Activated CD8-positive, alpha-beta memory T cell treated with anti-CD3 and anti-CD28 coated beads, Interleukin-2, amount 10 ng/mL, durations not matched to agents 7 days and 5 days (primary cell): ENCODE measurements at regions not wholly inside any gene's neighbourhood (a gene's known extent, or its start where the extent isn't known, plus 50 kb on each side); places are given as distances from the start of the nearest gene placed in this dataset.

Source experiments
- ATAC-seq: fragments of 150-1000 bp; cut with Tn5 transposase; one replicate; pipeline ENCODE4 v1.10.0; 2021; ENCODE audit warnings: moderate library complexity
- CTCF ChIA-PET: fragments of 350-600 bp; sonication (Branson Sonifier 250); formaldehyde crosslinking; loops from one replicate; lab custom pipeline; 2021; ENCODE audit warnings: antibody characterized with exemption; lab: Charles Lee
- DNase-seq: peaks from one replicate; pipeline ENCODE4 v3.0.0-alpha.2; 2020
- H3K27ac Mint-ChIP-seq: one replicate; pipeline ENCODE4 v1.8.0; 2021; ENCODE audit warnings: mild to moderate bottlenecking, mixed read lengths
- H3K27me3 Mint-ChIP-seq: one replicate; pipeline ENCODE4 v1.8.0; 2021; ENCODE audit warnings: mixed read lengths
- H3K36me3 Mint-ChIP-seq: one replicate; pipeline ENCODE4 v1.8.0; 2021; ENCODE audit warnings: mild to moderate bottlenecking, mixed read lengths
- H3K4me1 Mint-ChIP-seq: one replicate; pipeline ENCODE4 v1.8.0; 2021; ENCODE audit warnings: mixed read lengths
- H3K4me3 Mint-ChIP-seq: one replicate; pipeline ENCODE4 v1.8.0; 2021; ENCODE audit warnings: mild to moderate bottlenecking, moderate library complexity, mixed read lengths
- H3K9me3 Mint-ChIP-seq: one replicate; pipeline ENCODE4 v1.8.0; 2022; ENCODE audit warnings: low read depth, mixed read lengths

DNA sequence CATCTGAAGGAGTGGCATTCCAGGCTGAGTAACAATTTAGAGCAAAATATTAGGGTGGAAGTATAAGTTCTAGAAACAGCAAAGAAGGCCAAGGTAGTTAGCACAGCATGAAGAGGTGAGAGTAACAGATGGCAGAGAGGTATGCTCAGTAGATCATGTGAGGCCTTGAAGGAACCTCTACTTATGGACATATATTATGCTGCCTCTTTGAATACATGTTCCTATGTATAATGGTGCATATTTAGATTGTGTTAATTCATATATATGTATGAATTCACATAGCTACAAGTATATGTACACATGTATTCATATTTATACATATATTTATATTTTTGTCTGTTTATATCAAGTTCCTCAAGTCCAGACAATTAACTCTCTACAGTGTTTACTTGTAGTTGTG, 355.2 kb downstream of the KCTD8 start:
- Mint-ChIP-seq H3K4me1 (no peaks in the 10 kb centered on the region), H3K4me3 (no peak overlapping the region), H3K27me3 (no peaks in the 10 kb centered on the region), H3K9me3 (peaks cover 2% of the 10 kb centered on the region), H3K27ac (no peak overlapping the region), H3K36me3 (no peaks in the 10 kb centered on the region)
- ATAC-seq (no peak), DNase-seq (no peak)
- CTCF ChIA-PET, result no interaction called here

GRCh38 chr4:44098973-44099372, 349.6 kb downstream of the KCTD8 start:
- DNase-seq, result no peak
- H3K9me3 Mint-ChIP-seq, result peaks cover 5% of the 10 kb centered on the region
- H3K27ac Mint-ChIP-seq, result no peak overlapping the region
- no peaks in the 10 kb centered on the region for H3K36me3 Mint-ChIP-seq
- H3K4me1 Mint-ChIP-seq, result no peaks in the 10 kb centered on the region
- ATAC-seq, result no peak
- no peaks in the 10 kb centered on the region for H3K27me3 Mint-ChIP-seq
- CTCF ChIA-PET, result no interaction called here
- H3K4me3 Mint-ChIP-seq, result no peak overlapping the region

- CTCF ChIA-PET, result no interaction called here
- Mint-ChIP-seq H3K27ac (no peak overlapping the region), H3K4me3 (no peak overlapping the region)
Measured at GRCh38 chr4:44100456-44100855, 348.2 kb downstream of the KCTD8 start.

GRCh38 chr4:44118971-44119680, 329.5 kb downstream of the KCTD8 start:
- no peak for DNase-seq
- H3K4me1 Mint-ChIP-seq, result no peaks in the 10 kb centered on the region

More at GRCh38 chr4:44100456-44100855, 348.2 kb downstream of the KCTD8 start:
- Mint-ChIP-seq H3K9me3 (peaks cover 5% of the 10 kb centered on the region), H3K36me3 (no peaks in the 10 kb centered on the region), H3K27me3 (no peaks in the 10 kb centered on the region), H3K4me1 (no peaks in the 10 kb centered on the region)
- no peak for DNase-seq
- ATAC-seq, result no peak

GRCh38 chr4:44120646-44121045, 328.0 kb downstream of the KCTD8 start:
- Mint-ChIP-seq H3K27me3 (no peaks in the 10 kb centered on the region), H3K36me3 (no peaks in the 10 kb centered on the region), H3K4me1 (no peaks in the 10 kb centered on the region), H3K9me3 (no peaks in the 10 kb centered on the region), H3K4me3 (no peak overlapping the region), H3K27ac (no peak overlapping the region)
- DNase-seq (no peak), ATAC-seq (no peak)
- CTCF ChIA-PET, result no interaction called here

More at GRCh38 chr4:44118971-44119680, 329.5 kb downstream of the KCTD8 start:
- CTCF ChIA-PET, result no interaction called here
- Mint-ChIP-seq H3K27ac (no peak overlapping the region), H3K27me3 (no peaks in the 10 kb centered on the region), H3K9me3 (no peaks in the 10 kb centered on the region), H3K36me3 (no peaks in the 10 kb centered on the region), H3K4me3 (no peak overlapping the region)
- ATAC-seq, result no peak

- Mint-ChIP-seq H3K4me3 (no peak overlapping the region), H3K36me3 (no peaks in the 10 kb centered on the region), H3K9me3 (no peaks in the 10 kb centered on the region), H3K27ac (no peak overlapping the region), H3K4me1 (no peaks in the 10 kb centered on the region), H3K27me3 (no peaks in the 10 kb centered on the region)
- CTCF ChIA-PET, result no interaction called here
- ATAC-seq (no peak), DNase-seq (no peak)
Measured at GRCh38 chr4:44121210-44121609, 327.4 kb downstream of the KCTD8 start.
